ENCODE measurements at regions not wholly inside any gene's neighbourhood (a gene's known extent, or its start where the extent isn't known, plus 50 kb on each side); places are given as distances from the start of the nearest gene placed in this dataset.

DNA sequence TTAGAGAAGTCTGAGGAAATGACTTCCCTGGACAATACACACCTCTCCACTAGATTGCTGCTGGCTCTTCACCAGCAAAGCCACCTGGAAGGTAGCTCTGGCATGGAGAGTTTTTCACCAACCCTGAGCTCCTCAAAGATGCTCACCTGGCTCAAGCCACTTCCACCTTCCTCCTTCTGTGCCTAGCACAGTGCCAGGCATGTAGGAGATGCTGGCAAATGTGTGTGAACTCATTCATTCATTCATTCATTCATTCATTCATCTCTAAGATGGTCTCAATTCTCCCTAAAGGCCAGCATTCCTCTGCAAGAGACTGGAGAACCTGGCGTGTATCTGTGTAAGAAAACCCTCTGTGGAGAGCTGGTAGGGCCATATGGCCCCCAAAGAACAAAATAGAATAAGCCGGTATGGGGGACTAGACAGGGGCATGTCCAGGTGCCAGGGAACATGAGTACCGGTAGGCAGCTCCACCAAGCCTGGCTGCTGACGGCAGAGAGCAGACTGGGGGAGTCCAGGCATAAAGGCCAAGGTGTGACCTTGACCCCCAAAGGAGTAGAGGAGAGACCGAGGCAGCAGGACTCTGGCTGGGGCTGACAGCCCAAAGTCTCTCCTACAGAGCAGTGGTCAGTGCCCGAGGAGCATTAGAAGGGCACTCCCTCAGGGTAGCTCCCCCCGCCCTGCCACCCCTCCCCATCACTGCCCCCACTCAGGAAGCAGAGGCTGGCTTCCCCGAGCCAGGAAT, 132.2 kb upstream of the TNRC6C start:
- no peak overlapping the region for H3K27ac ChIP-seq (ENCODE audit: low read length)
- Mint-ChIP-seq H3K27me3 (no peaks in the 10 kb centered on the region), H3K36me3 (no peaks in the 10 kb centered on the region), H3K9me3 (no peaks in the 10 kb centered on the region), H3K4me3 (no peak overlapping the region), H3K4me1 (peaks cover 24 to 33% (median 32%) of the 10 kb centered on the region in 3 donors), H3K27ac (no peak overlapping the region)
- H3K4me1 ChIP-seq (ENCODE audit: control insufficient read depth in 1 of 2, extremely low read depth in 1 of 2, insufficient read depth in 2 of 2, low read length in 2 of 2): peaks cover 2 to 23% of the 10 kb centered on the region in 2 experiments
- no peak overlapping the region for H3K4me3 ChIP-seq (ENCODE audit: control insufficient read depth in 1 of 2, extremely low read depth in 1 of 2, low read length in 1 of 2)
- WGBS (ENCODE audit: insufficient coverage): 94% methylated on average over 7 of the region's 8 CpGs
- ChIA-PET POLR2A (no interaction called here), CTCF (no interaction called here)
- peaks cover 0 to 8% of the 10 kb centered on the region in 2 experiments for H3K27me3 ChIP-seq (replicated peaks in 1 of 2; ENCODE audit: control insufficient read depth in 2 of 2, extremely low read depth in 1 of 2, insufficient read depth in 2 of 2, low read length in 1 of 2)
- no peaks in the 10 kb centered on the region for H3K9me3 ChIP-seq
- DNase-seq (no peak), ATAC-seq (replicated peaks in 1 of 4) (no peak)
- no peaks in the 10 kb centered on the region for H3K36me3 ChIP-seq (ENCODE audit: control insufficient read depth in 2 of 2, extremely low read depth in 1 of 2, insufficient read depth in 1 of 2, low read length in 1 of 2)

- Histone ChIP-seq H3K27ac (ENCODE audit: low read length) (no peak overlapping the region), H3K9me3 (no peaks in the 10 kb centered on the region), H3K4me1 (ENCODE audit: control insufficient read depth in 1 of 2, extremely low read depth in 1 of 2, insufficient read depth in 2 of 2, low read length in 2 of 2) (peaks cover 2 to 23% of the 10 kb centered on the region in 2 experiments), H3K4me3 (ENCODE audit: control insufficient read depth in 1 of 2, extremely low read depth in 1 of 2, low read length in 1 of 2) (no peak overlapping the region), H3K27me3 (replicated peaks in 1 of 2; ENCODE audit: control insufficient read depth in 2 of 2, extremely low read depth in 1 of 2, insufficient read depth in 2 of 2, low read length in 1 of 2) (peaks cover 0 to 8% of the 10 kb centered on the region in 2 experiments), H3K36me3 (ENCODE audit: control insufficient read depth in 2 of 2, extremely low read depth in 1 of 2, insufficient read depth in 1 of 2, low read length in 1 of 2) (no peaks in the 10 kb centered on the region)
- ChIA-PET CTCF (no interaction called here), POLR2A (interaction anchor here in 1 of 2 donors (0.6 kb wide), 1 partner anchor 23 kb away, joined by 3 read pairs; no protein-coding TSS in a partner anchor)
- peaks cover 24 to 40% (median 38%) of the 10 kb centered on the region in 3 donors for H3K4me1 Mint-ChIP-seq
- DNase-seq (no peak), ATAC-seq (replicated peaks in 1 of 4) (no peak)
- H3K4me3 Mint-ChIP-seq: no peak overlapping the region
- H3K9me3 Mint-ChIP-seq: no peaks in the 10 kb centered on the region
- no peaks in the 10 kb centered on the region for H3K27me3 Mint-ChIP-seq
- no CpG with 5 or more reads among the region's 7 CpGs for WGBS (ENCODE audit: insufficient coverage)
- H3K36me3 Mint-ChIP-seq: no peaks in the 10 kb centered on the region
- no peak overlapping the region for H3K27ac Mint-ChIP-seq
Measured at GRCh38 chr17:77827039-77827438, 131.5 kb upstream of the TNRC6C start.

DNA sequence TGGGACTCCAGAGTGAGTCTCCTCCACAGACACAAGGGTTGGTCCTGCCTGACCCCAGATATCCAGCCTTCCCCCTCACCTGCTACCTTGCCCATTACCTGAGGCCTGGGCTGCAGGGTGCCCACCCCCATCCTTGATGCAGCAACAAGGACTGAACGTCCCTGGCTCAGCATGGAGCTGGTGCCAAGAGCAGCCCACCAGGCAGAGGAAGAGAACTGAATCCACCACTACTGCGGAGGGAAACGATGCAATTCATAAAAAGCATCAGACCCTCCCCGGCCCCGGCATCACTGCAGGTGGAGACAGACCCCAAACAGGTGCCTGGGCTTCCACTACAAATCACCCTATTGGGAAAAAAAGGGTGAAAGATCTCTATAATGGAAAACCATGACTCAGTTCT, 131.0 kb upstream of the TNRC6C start:
- H3K4me3 Mint-ChIP-seq: no peak overlapping the region
- POLR2A ChIA-PET: interaction anchor here in 1 of 2 donors (0.6 kb wide), 1 partner anchor 23 kb away, joined by 3 read pairs; no protein-coding TSS in a partner anchor
- Histone ChIP-seq H3K4me1 (ENCODE audit: control insufficient read depth in 1 of 2, extremely low read depth in 1 of 2, insufficient read depth in 2 of 2, low read length in 2 of 2) (peaks cover 2 to 23% of the 10 kb centered on the region in 2 experiments), H3K27ac (ENCODE audit: low read length) (no peak overlapping the region), H3K27me3 (replicated peaks in 1 of 2; ENCODE audit: control insufficient read depth in 2 of 2, extremely low read depth in 1 of 2, insufficient read depth in 2 of 2, low read length in 1 of 2) (peaks cover 0 to 8% of the 10 kb centered on the region in 2 experiments), H3K9me3 (no peaks in the 10 kb centered on the region), H3K4me3 (ENCODE audit: control insufficient read depth in 1 of 2, extremely low read depth in 1 of 2, low read length in 1 of 2) (no peak overlapping the region), H3K36me3 (ENCODE audit: control insufficient read depth in 2 of 2, extremely low read depth in 1 of 2, insufficient read depth in 1 of 2, low read length in 1 of 2) (no peaks in the 10 kb centered on the region)
- WGBS (ENCODE audit: insufficient coverage): 80% methylated on average over 1 of the region's 5 CpGs
- ATAC-seq (replicated peaks in 1 of 4) (no peak), DNase-seq (no peak)
- H3K4me1 Mint-ChIP-seq: peaks cover 24 to 44% (median 40%) of the 10 kb centered on the region in 3 donors
- no peaks in the 10 kb centered on the region for H3K9me3 Mint-ChIP-seq
- H3K36me3 Mint-ChIP-seq: no peaks in the 10 kb centered on the region
- no peaks in the 10 kb centered on the region for H3K27me3 Mint-ChIP-seq
- CTCF ChIA-PET: no interaction called here
- no peak overlapping the region for H3K27ac Mint-ChIP-seq

GRCh38 chr17:77828749-77829539, 129.6 kb upstream of the TNRC6C start:
- DNase-seq (no peak), ATAC-seq (replicated peaks in 1 of 4) (no peak)
- Histone ChIP-seq H3K4me3 (ENCODE audit: control insufficient read depth in 1 of 2, extremely low read depth in 1 of 2, low read length in 1 of 2) (no peak overlapping the region), H3K4me1 (ENCODE audit: control insufficient read depth in 1 of 2, extremely low read depth in 1 of 2, insufficient read depth in 2 of 2, low read length in 2 of 2) (peaks cover 2 to 25% of the 10 kb centered on the region in 2 experiments), H3K36me3 (ENCODE audit: control insufficient read depth in 2 of 2, extremely low read depth in 1 of 2, insufficient read depth in 1 of 2, low read length in 1 of 2) (no peaks in the 10 kb centered on the region), H3K9me3 (no peaks in the 10 kb centered on the region), H3K27me3 (replicated peaks in 1 of 2; ENCODE audit: control insufficient read depth in 2 of 2, extremely low read depth in 1 of 2, insufficient read depth in 2 of 2, low read length in 1 of 2) (peaks cover 0 to 8% of the 10 kb centered on the region in 2 experiments), H3K27ac (ENCODE audit: low read length) (no peak overlapping the region)
- no peak overlapping the region for H3K27ac Mint-ChIP-seq
- H3K4me1 Mint-ChIP-seq: peaks cover 31 to 50% (median 48%) of the 10 kb centered on the region in 3 donors
- WGBS (ENCODE audit: insufficient coverage): 89% methylated on average over 17 of the region's 21 CpGs
- H3K9me3 Mint-ChIP-seq: no peaks in the 10 kb centered on the region
- CTCF ChIA-PET: interaction anchor here in 1 of 2 donors (0.8 kb wide), 1 partner anchor 129 kb away, joined by 4 read pairs; no protein-coding TSS in a partner anchor
- POLR2A ChIA-PET: no interaction called here
- H3K4me3 Mint-ChIP-seq: no peak overlapping the region
- no peaks in the 10 kb centered on the region for H3K36me3 Mint-ChIP-seq
- no peaks in the 10 kb centered on the region for H3K27me3 Mint-ChIP-seq

- Histone ChIP-seq H3K4me3 (ENCODE audit: control insufficient read depth in 1 of 2, extremely low read depth in 1 of 2, low read length in 1 of 2) (no peak overlapping the region), H3K27me3 (replicated peaks in 1 of 2; ENCODE audit: control insufficient read depth in 2 of 2, extremely low read depth in 1 of 2, insufficient read depth in 2 of 2, low read length in 1 of 2) (peaks cover 0 to 12% of the 10 kb centered on the region in 2 experiments)
- H3K36me3 Mint-ChIP-seq: no peaks in the 10 kb centered on the region
Measured at GRCh38 chr17:77829843-77830799, 128.4 kb upstream of the TNRC6C start.

More at GRCh38 chr17:77829843-77830799, 128.4 kb upstream of the TNRC6C start:
- no peaks in the 10 kb centered on the region for H3K36me3 ChIP-seq (ENCODE audit: control insufficient read depth in 2 of 2, extremely low read depth in 1 of 2, insufficient read depth in 1 of 2, low read length in 1 of 2)
- ChIA-PET CTCF (interaction anchor here in 1 of 2 donors (0.8 kb wide), 1 partner anchor 128 kb away, joined by 4 read pairs; no protein-coding TSS in a partner anchor), POLR2A (no interaction called here)
- H3K27me3 Mint-ChIP-seq: no peaks in the 10 kb centered on the region
- H3K4me3 Mint-ChIP-seq: peak overlapping the region in 1 of 3 donors; percentile 46
- H3K4me1 ChIP-seq (ENCODE audit: control insufficient read depth in 1 of 2, extremely low read depth in 1 of 2, insufficient read depth in 2 of 2, low read length in 2 of 2): peaks cover 2 to 35% of the 10 kb centered on the region in 2 experiments
- no peak overlapping the region for H3K27ac ChIP-seq (ENCODE audit: low read length)
- DNase-seq (no peak), ATAC-seq (replicated peaks in 1 of 4) (no peak)
- peaks cover 43 to 61% (median 59%) of the 10 kb centered on the region in 3 donors for H3K4me1 Mint-ChIP-seq
- 83% methylated on average over 6 of the region's 16 CpGs for WGBS (ENCODE audit: insufficient coverage)
- peak overlapping the region in 1 of 2 donors; percentile 4 for H3K27ac Mint-ChIP-seq
- H3K9me3 Mint-ChIP-seq: no peaks in the 10 kb centered on the region
- H3K9me3 ChIP-seq: no peaks in the 10 kb centered on the region
